ENCODE measurements at regions not wholly inside any gene's neighbourhood (a gene's known extent, or its start where the extent isn't known, plus 50 kb on each side); places are given as distances from the start of the nearest gene placed in this dataset.

DNA sequence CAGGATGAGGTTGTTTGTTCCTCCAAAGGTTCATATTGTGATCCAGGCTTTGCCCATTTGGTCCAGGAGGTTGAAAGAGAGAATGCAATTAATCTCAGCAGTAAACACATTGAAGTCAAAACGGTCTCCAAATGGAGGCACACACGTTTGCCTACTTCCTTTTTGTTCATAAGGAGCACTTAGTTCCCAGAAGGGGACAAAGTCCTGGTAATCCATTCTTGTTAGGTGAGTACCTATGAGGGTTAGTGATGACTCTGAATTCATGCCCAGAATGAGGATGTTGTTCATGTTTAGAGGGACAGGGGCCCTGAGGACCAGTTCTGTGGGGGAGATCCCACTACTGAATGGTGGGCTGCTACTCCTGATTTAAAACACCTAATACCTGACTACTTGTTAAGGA is 177.7 kb downstream of the ALDH1A2 start (continued):
- TF ChIP-seq POLR2G (IDR thresholded peaks at IDR 0.05; ENCODE audit: low read depth, low read length), result no peak
- TF ChIP-seq, protein P1, sequence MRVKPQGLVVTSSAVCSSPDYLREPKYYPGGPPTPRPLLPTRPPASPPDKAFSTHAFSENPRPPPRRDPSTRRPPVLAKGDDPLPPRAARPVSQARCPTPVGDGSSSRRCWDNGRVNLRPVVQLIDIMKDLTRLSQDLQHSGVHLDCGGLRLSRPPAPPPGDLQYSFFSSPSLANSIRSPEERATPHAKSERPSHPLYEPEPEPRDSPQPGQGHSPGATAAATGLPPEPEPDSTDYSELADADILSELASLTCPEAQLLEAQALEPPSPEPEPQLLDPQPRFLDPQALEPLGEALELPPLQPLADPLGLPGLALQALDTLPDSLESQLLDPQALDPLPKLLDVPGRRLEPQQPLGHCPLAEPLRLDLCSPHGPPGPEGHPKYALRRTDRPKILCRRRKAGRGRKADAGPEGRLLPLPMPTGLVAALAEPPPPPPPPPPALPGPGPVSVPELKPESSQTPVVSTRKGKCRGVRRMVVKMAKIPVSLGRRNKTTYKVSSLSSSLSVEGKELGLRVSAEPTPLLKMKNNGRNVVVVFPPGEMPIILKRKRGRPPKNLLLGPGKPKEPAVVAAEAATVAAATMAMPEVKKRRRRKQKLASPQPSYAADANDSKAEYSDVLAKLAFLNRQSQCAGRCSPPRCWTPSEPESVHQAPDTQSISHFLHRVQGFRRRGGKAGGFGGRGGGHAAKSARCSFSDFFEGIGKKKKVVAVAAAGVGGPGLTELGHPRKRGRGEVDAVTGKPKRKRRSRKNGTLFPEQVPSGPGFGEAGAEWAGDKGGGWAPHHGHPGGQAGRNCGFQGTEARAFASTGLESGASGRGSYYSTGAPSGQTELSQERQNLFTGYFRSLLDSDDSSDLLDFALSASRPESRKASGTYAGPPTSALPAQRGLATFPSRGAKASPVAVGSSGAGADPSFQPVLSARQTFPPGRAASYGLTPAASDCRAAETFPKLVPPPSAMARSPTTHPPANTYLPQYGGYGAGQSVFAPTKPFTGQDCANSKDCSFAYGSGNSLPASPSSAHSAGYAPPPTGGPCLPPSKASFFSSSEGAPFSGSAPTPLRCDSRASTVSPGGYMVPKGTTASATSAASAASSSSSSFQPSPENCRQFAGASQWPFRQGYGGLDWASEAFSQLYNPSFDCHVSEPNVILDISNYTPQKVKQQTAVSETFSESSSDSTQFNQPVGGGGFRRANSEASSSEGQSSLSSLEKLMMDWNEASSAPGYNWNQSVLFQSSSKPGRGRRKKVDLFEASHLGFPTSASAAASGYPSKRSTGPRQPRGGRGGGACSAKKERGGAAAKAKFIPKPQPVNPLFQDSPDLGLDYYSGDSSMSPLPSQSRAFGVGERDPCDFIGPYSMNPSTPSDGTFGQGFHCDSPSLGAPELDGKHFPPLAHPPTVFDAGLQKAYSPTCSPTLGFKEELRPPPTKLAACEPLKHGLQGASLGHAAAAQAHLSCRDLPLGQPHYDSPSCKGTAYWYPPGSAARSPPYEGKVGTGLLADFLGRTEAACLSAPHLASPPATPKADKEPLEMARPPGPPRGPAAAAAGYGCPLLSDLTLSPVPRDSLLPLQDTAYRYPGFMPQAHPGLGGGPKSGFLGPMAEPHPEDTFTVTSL (CRISPR knock-in tag; IDR thresholded peaks at IDR 0.05; ENCODE audit: borderline replicate concordance), result no peak
- TF ChIP-seq MTF1 (CRISPR knock-in tag; IDR thresholded peaks at IDR 0.05), result no peak
- no peak for TF ChIP-seq HOXA7 (CRISPR knock-in tag; IDR thresholded peaks at IDR 0.05)
- TF ChIP-seq FOXP1 (IDR thresholded peaks at IDR 0.05), result no peak
- TF ChIP-seq FOXP1 (CRISPR knock-in tag; IDR thresholded peaks at IDR 0.05), result no peak
- no peak for TF ChIP-seq ZNF772 (CRISPR knock-in tag; IDR thresholded peaks at IDR 0.05)
- TF ChIP-seq ZNF776 (CRISPR knock-in tag; IDR thresholded peaks at IDR 0.05), result no peak
- TF ChIP-seq, protein P2, sequence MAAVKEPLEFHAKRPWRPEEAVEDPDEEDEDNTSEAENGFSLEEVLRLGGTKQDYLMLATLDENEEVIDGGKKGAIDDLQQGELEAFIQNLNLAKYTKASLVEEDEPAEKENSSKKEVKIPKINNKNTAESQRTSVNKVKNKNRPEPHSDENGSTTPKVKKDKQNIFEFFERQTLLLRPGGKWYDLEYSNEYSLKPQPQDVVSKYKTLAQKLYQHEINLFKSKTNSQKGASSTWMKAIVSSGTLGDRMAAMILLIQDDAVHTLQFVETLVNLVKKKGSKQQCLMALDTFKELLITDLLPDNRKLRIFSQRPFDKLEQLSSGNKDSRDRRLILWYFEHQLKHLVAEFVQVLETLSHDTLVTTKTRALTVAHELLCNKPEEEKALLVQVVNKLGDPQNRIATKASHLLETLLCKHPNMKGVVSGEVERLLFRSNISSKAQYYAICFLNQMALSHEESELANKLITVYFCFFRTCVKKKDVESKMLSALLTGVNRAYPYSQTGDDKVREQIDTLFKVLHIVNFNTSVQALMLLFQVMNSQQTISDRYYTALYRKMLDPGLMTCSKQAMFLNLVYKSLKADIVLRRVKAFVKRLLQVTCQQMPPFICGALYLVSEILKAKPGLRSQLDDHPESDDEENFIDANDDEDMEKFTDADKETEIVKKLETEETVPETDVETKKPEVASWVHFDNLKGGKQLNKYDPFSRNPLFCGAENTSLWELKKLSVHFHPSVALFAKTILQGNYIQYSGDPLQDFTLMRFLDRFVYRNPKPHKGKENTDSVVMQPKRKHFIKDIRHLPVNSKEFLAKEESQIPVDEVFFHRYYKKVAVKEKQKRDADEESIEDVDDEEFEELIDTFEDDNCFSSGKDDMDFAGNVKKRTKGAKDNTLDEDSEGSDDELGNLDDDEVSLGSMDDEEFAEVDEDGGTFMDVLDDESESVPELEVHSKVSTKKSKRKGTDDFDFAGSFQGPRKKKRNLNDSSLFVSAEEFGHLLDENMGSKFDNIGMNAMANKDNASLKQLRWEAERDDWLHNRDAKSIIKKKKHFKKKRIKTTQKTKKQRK (IDR thresholded peaks at IDR 0.05; ENCODE audit: low read length), result no peak
- TF ChIP-seq SPEN (CRISPR knock-in tag; IDR thresholded peaks at IDR 0.05; ENCODE audit: low read depth), result no peak

All from HepG2 (cell line).